ENCODE measurements at regions not wholly inside any gene's neighbourhood (a gene's known extent, or its start where the extent isn't known, plus 50 kb on each side); places are given as distances from the start of the nearest gene placed in this dataset.

DNA sequence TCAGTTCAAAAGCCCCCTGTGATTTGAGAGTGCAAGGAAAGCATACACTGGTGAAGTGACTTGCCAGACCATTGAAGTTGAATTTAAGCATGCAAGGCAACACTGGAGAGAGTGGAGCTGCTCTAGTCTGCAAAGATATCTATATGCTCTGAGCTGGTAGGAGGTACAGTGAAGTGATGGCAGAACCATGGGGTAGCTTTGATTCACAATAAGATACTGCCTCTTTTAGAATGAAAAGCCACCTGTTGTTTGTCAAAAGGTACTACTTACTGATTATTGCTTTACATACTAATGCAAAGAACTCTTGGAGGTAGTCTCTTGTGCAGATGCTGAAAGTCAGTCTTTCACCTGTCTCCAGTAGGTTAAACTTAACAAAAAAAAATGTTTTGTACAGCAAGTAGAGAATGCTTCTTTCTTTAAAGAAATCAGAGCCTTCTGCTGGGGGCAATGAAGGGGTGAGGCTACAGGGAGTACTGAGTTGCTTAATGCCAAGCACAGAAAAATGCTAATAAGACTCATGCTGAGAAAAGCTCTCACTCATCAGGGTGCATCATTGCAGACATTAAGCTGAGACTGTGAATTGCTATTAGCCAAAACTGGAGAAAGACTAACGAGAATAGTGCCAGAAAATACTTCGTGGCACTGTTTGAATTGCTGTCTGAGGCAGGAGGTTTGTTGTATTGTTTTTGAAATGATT is 1150.5 kb upstream of the TMPRSS15 start:
- Histone ChIP-seq H3K4me1 (no peaks in the 10 kb centered on the region), H3K27me3 (replicated peaks in 1 of 7) (no peaks in the 10 kb centered on the region), H3K27ac (no peak overlapping the region), H3K4me3 (no peak overlapping the region), H3K36me3 (no peaks in the 10 kb centered on the region), H3K9me3 (peaks cover 0 to 14% (median 2%) of the 10 kb centered on the region in 8 donors)
- intact Hi-C loops (cut with DNase I; ENCODE audit: low total_unique reads): no loop called here
- TF ChIP-seq, protein P1, sequence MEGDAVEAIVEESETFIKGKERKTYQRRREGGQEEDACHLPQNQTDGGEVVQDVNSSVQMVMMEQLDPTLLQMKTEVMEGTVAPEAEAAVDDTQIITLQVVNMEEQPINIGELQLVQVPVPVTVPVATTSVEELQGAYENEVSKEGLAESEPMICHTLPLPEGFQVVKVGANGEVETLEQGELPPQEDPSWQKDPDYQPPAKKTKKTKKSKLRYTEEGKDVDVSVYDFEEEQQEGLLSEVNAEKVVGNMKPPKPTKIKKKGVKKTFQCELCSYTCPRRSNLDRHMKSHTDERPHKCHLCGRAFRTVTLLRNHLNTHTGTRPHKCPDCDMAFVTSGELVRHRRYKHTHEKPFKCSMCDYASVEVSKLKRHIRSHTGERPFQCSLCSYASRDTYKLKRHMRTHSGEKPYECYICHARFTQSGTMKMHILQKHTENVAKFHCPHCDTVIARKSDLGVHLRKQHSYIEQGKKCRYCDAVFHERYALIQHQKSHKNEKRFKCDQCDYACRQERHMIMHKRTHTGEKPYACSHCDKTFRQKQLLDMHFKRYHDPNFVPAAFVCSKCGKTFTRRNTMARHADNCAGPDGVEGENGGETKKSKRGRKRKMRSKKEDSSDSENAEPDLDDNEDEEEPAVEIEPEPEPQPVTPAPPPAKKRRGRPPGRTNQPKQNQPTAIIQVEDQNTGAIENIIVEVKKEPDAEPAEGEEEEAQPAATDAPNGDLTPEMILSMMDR (IDR thresholded peaks at IDR 0.05 in 8 of 11, conservative IDR thresholded peaks at IDR 0.05 in 3 of 11): no peak
- TF ChIP-seq POLR2AphosphoS5 (IDR thresholded peaks at IDR 0.05): no peak
- no peak for TF ChIP-seq POLR2A (IDR thresholded peaks at IDR 0.05)
- WGBS, 5 donors: 34 to 64% (median 60%) methylated on average over 2 of the region's 2 CpGs
- DNase-seq: no peak

DNA sequence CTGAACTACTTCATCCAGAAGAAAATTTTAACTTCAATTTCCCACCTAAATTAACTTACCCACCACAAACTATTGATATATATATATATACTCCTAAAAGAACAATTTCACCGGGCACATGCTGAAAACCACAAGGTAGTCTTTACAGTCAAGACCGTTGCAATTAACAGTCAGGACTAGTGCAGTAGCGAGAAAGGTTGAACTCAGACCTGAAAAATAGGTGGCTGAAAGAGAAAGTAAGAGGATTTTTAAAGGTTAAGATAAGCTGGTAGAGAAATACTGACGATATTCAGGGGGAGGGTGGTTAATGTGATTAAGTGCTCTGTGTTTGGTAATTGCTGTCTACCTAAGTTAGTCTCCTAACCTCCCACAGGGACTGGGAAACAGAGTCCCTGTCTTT is 1153.5 kb upstream of the TMPRSS15 start:
- Histone ChIP-seq H3K4me1 (no peaks in the 10 kb centered on the region), H3K4me3 (no peak overlapping the region), H3K27ac (no peak overlapping the region), H3K36me3 (no peaks in the 10 kb centered on the region), H3K27me3 (replicated peaks in 1 of 7) (no peaks in the 10 kb centered on the region), H3K9me3 (peaks cover 0 to 10% (median under 1%) of the 10 kb centered on the region in 8 donors)
- intact Hi-C loops (cut with DNase I; ENCODE audit: low total_unique reads): no loop called here
- WGBS, 5 donors: 68 to 83% (median 82%) methylated on average over 4 of the region's 4 CpGs
- TF ChIP-seq POLR2AphosphoS5 (IDR thresholded peaks at IDR 0.05) (no peak), POLR2A (IDR thresholded peaks at IDR 0.05) (no peak)
- TF ChIP-seq, protein P1 (IDR thresholded peaks at IDR 0.05 in 8 of 11, conservative IDR thresholded peaks at IDR 0.05 in 3 of 11): no peak
- DNase-seq: no peak

DNA sequence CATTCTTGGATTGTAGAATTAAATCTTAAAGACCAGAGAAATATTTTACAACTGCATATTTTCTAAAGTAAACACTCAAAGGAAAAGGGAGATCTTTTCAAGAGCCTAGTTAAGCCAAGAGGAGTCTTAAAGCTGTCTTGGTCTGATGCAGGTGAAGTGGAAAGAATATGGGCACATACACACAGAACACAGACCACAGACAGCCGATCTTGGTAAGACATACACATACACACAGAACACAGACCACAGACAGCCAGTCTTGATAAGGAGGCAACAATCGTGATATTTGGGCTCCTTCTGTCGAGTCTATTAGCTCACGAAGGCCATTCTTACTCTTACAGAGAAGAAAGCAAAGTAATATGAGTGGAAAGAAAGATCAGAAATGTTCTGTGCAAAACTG is 1153.9 kb upstream of the TMPRSS15 start:
- intact Hi-C loops (cut with DNase I; ENCODE audit: low total_unique reads): no loop called here
- Histone ChIP-seq H3K9me3 (peaks cover 0 to 7% (median 0%) of the 10 kb centered on the region in 8 donors), H3K27ac (no peak overlapping the region), H3K27me3 (replicated peaks in 1 of 7) (no peaks in the 10 kb centered on the region), H3K4me3 (no peak overlapping the region), H3K4me1 (no peaks in the 10 kb centered on the region), H3K36me3 (no peaks in the 10 kb centered on the region)
- TF ChIP-seq, protein P1 (IDR thresholded peaks at IDR 0.05 in 8 of 11, conservative IDR thresholded peaks at IDR 0.05 in 3 of 11): no peak
- no peak for TF ChIP-seq POLR2A (IDR thresholded peaks at IDR 0.05)
- no peak for DNase-seq
- 68 to 85% (median 79%) methylated on average over 4 of the region's 4 CpGs for WGBS, 5 donors

DNA sequence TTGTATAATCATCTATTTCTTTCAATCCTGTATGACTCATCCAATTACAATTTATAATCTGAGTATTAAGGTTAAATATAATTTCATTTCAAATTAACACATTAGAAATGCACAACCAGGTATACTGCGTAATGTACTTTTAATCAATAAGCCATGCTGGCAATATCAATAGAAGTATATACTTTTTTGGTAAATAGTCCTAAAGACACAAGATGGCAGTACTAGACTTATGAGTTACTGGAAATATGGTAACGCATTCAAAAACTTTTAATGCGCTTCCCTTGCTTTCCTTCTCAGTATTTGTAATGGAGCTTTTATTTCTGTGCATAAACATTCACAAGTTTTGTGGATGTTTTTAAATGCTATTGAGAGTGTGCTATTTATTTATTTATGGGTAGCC is 1162.0 kb upstream of the TMPRSS15 start:
- no peaks in the 10 kb centered on the region for H3K27me3 ChIP-seq (replicated peaks in 1 of 7)
- no peaks in the 10 kb centered on the region for H3K4me1 ChIP-seq
- no peak for DNase-seq
- intact Hi-C loops (cut with DNase I; ENCODE audit: low total_unique reads): no loop called here
- H3K4me3 ChIP-seq: no peak overlapping the region
- peaks cover 0 to 9% (median 0%) of the 10 kb centered on the region in 8 donors for H3K9me3 ChIP-seq
- WGBS, 5 donors: 91 to 94% (median 92%) methylated on average over 3 of the region's 3 CpGs
- H3K27ac ChIP-seq: no peak overlapping the region
- TF ChIP-seq POLR2A (IDR thresholded peaks at IDR 0.05): no peak
- no peak for TF ChIP-seq POLR2AphosphoS5 (IDR thresholded peaks at IDR 0.05)
- TF ChIP-seq, protein P1 (IDR thresholded peaks at IDR 0.05 in 8 of 11, conservative IDR thresholded peaks at IDR 0.05 in 3 of 11): no peak
- H3K36me3 ChIP-seq: no peaks in the 10 kb centered on the region
